GM23248 (cell line): ENCODE measurements at regions not wholly inside any gene's neighbourhood (a gene's known extent, or its start where the extent isn't known, plus 50 kb on each side); places are given as distances from the start of the nearest gene placed in this dataset.

Experiments used
- DNase-seq: peaks from one replicate; pipeline ENCODE4 v3.0.0-alpha.2; 2015
- H2AFZ ChIP-seq: fragments of 200-600 bp; sonication (generic); 2 replicates; pipeline ENCODE4 v1.6.1; 2016; ENCODE audit warnings: antibody characterized with exemption
- H3F3A ChIP-seq: fragments of 200-600 bp; sonication (generic); 2 replicates; pipeline ENCODE4 v1.6.1; 2016; ENCODE audit warnings: mild to moderate bottlenecking, antibody characterized with exemption, mixed run types; ENCODE audit not compliant: insufficient read depth
- H3K27ac ChIP-seq: fragments of 200-600 bp; sonication (generic); 2 replicates; pipeline ENCODE4 v1.5.1; 2016; ENCODE audit warnings: mild to moderate bottlenecking
- H3K27me3 ChIP-seq: fragments of 200-600 bp; sonication (generic); replicated peaks from 2 replicates; pipeline ENCODE4 v1.6.1; 2016; ENCODE audit warnings: mild to moderate bottlenecking; ENCODE audit not compliant: insufficient read depth
- H3K36me3 ChIP-seq: fragments of 200-600 bp; sonication (generic); 2 replicates; pipeline ENCODE4 v1.6.1; 2016; ENCODE audit warnings: low read depth, mild to moderate bottlenecking
- H3K4me1 ChIP-seq: fragments of 200-600 bp; sonication (generic); 2 replicates; pipeline ENCODE4 v1.6.1; 2016; ENCODE audit warnings: mild to moderate bottlenecking; ENCODE audit not compliant: insufficient read depth
- H3K4me2 ChIP-seq: fragments of 200-600 bp; sonication (generic); one replicate; pipeline ENCODE4 v1.6.1; 2016; ENCODE audit warnings: mild to moderate bottlenecking; ENCODE audit not compliant: unreplicated experiment
- H3K4me3 ChIP-seq: fragments of 200-600 bp; sonication (generic); 2 replicates; pipeline ENCODE4 v1.5.1; 2016; ENCODE audit warnings: mild to moderate bottlenecking
- H3K79me2 ChIP-seq: fragments of 200-600 bp; sonication (generic); 2 replicates; pipeline ENCODE4 v1.6.1; 2016; ENCODE audit warnings: mild to moderate bottlenecking; ENCODE audit not compliant: insufficient read depth
- H3K9ac ChIP-seq: fragments of 200-600 bp; sonication (generic); 2 replicates; pipeline ENCODE4 v1.6.1; 2016; ENCODE audit warnings: mild to moderate bottlenecking
- H3K9me2 ChIP-seq: fragments of 200-600 bp; sonication (generic); 2 replicates; pipeline ENCODE4 v1.6.1; 2016; ENCODE audit warnings: mixed run types, mild to moderate bottlenecking, moderate library complexity; ENCODE audit not compliant: insufficient read depth
- H3K9me3 ChIP-seq: fragments of 200-600 bp; sonication (generic); one replicate; pipeline ENCODE4 v1.6.1; 2017; ENCODE audit warnings: low read depth
- H4K20me1 ChIP-seq: fragments of 200-600 bp; sonication (generic); 2 replicates; pipeline ENCODE4 v1.6.0; 2016; ENCODE audit not compliant: insufficient read depth
- EZH2 ChIP-seq: fragments of 200-600 bp; sonication (generic); IDR thresholded peaks from 2 replicates; pipeline ENCODE4 v1.6.1; 2018; ENCODE audit warnings: antibody characterized with exemption, mild to moderate bottlenecking; ENCODE audit not compliant: insufficient read depth, poor library complexity, severe bottlenecking
- EZH2phosphoT487 ChIP-seq: fragments of 200-600 bp; sonication (generic); IDR thresholded peaks from 2 replicates; pipeline ENCODE4 v1.6.1; 2018; ENCODE audit warnings: antibody characterized with exemption, moderate library complexity, mild to moderate bottlenecking, low read depth; ENCODE audit not compliant: insufficient read depth
- WGBS, 2 experiments: methylation state at CpG; one replicate each; pipeline ENCODE4 v1.1.6; 2015 to 2017; ENCODE audit warnings: low lambda C conversion rate in 2 of 2, low coverage in 1 of 2; ENCODE audit errors: missing lambda C conversion rate in 2 of 2; 5-methylcytosine and 5-hydroxymethylcytosine counted together
- in situ Hi-C: fragments of 300-500 bp; cut with MboI; formaldehyde crosslinking; loops from 2 replicates; pipeline ENCODE4 v1.15.0; 2020

DNA sequence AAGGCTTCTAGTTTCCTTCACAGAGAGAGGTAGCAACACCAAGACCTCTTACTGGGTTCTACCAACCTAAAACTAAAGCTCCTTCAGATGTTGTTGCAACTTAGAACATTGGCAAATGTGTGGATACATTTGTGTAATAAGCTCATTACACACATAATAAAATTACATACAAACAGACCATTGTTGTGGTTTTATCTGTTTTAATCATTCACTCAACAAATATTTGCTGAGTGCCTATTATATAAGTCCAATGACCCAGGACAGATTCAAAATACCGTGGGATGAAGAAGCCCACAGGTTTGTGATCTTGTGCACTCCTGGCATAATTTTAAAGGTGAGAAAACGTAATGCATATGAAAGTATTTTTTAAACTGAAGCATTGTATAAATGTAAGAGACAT is 160.4 kb upstream of the NPVF start:
- peaks cover 6% of the 10 kb centered on the region; the same call in 1 of the 2 replicates for H3K27me3 ChIP-seq
- no peak overlapping the region for H3K9ac ChIP-seq
- H3F3A ChIP-seq = no peaks in the 10 kb centered on the region
- H3K9me3 ChIP-seq = no peaks in the 10 kb centered on the region
- H3K79me2 ChIP-seq = no peaks in the 10 kb centered on the region
- no peaks in the 10 kb centered on the region for H3K4me1 ChIP-seq
- WGBS, 2 experiments = 27% methylated on average over 2 of the region's 2 CpGs
- H4K20me1 ChIP-seq = no peaks in the 10 kb centered on the region
- no peak overlapping the region for H2AFZ ChIP-seq
- H3K4me3 ChIP-seq = no peak overlapping the region
- in situ Hi-C loops = loop anchor here (5.0 to 10.0 kb wide), 2 partner anchors 134 to 464 kb away; no protein-coding TSS in a partner anchor
- no peak overlapping the region for H3K27ac ChIP-seq
- TF ChIP-seq EZH2 (no peak), EZH2phosphoT487 (no peak)
- no peaks in the 10 kb centered on the region for H3K9me2 ChIP-seq
- H3K36me3 ChIP-seq = no peaks in the 10 kb centered on the region
- no peak for DNase-seq
- H3K4me2 ChIP-seq = no peak overlapping the region

DNA sequence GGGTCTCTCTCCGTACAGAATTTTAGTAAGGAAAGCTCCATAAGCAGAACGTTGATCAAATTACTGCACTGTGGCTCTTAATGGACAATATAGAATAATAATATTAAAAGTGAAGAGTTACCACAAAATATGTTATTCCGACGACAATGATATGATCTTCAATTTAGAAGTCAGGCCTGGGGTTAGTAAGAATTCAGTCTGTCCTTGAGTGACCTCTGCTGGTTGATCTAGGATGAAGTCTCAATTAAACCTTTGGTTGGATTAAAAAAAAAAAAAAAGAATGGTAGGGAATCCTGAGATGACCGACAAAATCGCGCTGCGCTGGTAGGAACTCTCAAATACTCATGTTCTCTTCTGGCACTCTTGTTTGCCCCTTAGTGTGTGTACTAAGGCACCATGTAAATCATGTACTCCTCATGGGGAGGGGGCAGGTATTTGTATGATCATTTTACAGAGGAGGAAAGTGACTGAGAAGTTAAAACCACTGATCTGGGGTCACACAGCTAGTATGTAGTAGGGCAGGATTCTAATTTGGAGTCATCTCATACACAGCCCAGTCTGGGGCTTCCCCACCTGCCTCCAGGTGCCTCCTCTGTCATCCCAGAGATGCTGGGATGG is 161.3 kb upstream of the NPVF start:
- H3K79me2 ChIP-seq = no peaks in the 10 kb centered on the region
- H3K27me3 ChIP-seq = peaks cover 5% of the 10 kb centered on the region; the same call in 1 of the 2 replicates
- H2AFZ ChIP-seq = no peak overlapping the region
- 3 to 7% methylated on average over 8 of the region's 8 CpGs for WGBS, 2 experiments
- H3K36me3 ChIP-seq = no peaks in the 10 kb centered on the region
- no peaks in the 10 kb centered on the region for H3K4me1 ChIP-seq
- H3K9me3 ChIP-seq = no peaks in the 10 kb centered on the region
- H3K4me2 ChIP-seq = no peak overlapping the region
- H3K27ac ChIP-seq = no peak overlapping the region
- no peak overlapping the region for H3K9ac ChIP-seq
- no peaks in the 10 kb centered on the region for H3K9me2 ChIP-seq
- in situ Hi-C loops = loop anchor here (5.0 to 10.0 kb wide), 2 partner anchors 135 to 463 kb away; no protein-coding TSS in a partner anchor
- no peaks in the 10 kb centered on the region for H3F3A ChIP-seq
- no peak overlapping the region for H3K4me3 ChIP-seq
- H4K20me1 ChIP-seq = no peaks in the 10 kb centered on the region
- DNase-seq = peak; percentile 68
- TF ChIP-seq EZH2phosphoT487 (no peak), EZH2 (no peak)

DNA sequence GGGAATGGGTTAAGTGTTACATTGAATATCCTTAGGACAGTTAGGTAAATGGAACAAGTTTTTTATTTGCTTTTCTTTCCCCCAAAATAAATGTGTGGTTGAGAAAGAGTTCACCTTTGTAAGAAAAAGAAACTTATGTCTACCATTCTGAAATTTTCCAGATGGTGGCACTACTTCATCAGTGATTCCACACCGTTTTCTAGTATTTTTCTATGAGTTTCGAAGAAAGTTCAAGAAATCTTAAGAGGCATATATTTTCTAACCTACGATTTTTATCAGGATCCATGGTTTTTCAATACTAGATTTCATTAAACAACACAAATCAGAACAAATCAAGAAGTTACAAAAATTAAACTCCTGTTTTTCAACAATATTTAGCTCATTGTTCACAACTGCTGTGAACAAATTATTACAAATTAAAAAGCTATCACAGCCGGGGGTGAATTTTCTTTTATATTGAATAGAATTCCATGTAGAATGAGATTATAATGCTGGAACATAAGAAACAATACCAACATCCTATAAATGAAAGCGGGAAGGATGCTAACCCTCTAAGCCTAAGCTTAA is 163.1 kb upstream of the NPVF start:
- no peaks in the 10 kb centered on the region for H3K79me2 ChIP-seq
- H3K9me3 ChIP-seq = no peaks in the 10 kb centered on the region
- in situ Hi-C loops = no loop called here
- DNase-seq = peak; percentile 57
- no peaks in the 10 kb centered on the region for H3K36me3 ChIP-seq
- no peaks in the 10 kb centered on the region for H4K20me1 ChIP-seq
- 6 to 7% methylated on average over 5 of the region's 5 CpGs for WGBS, 2 experiments
- no peak overlapping the region for H3K4me2 ChIP-seq
- H2AFZ ChIP-seq = no peak overlapping the region
- H3F3A ChIP-seq = no peaks in the 10 kb centered on the region
- no peak overlapping the region for H3K9ac ChIP-seq
- H3K27me3 ChIP-seq = 0 out of 2 replicates have a peak, but pooled peaks cover 5% of the 10 kb centered on the region
- no peaks in the 10 kb centered on the region for H3K9me2 ChIP-seq
- no peak overlapping the region for H3K27ac ChIP-seq
- no peak overlapping the region for H3K4me3 ChIP-seq
- TF ChIP-seq EZH2phosphoT487 (no peak), EZH2 (no peak)
- H3K4me1 ChIP-seq = no peaks in the 10 kb centered on the region

DNA sequence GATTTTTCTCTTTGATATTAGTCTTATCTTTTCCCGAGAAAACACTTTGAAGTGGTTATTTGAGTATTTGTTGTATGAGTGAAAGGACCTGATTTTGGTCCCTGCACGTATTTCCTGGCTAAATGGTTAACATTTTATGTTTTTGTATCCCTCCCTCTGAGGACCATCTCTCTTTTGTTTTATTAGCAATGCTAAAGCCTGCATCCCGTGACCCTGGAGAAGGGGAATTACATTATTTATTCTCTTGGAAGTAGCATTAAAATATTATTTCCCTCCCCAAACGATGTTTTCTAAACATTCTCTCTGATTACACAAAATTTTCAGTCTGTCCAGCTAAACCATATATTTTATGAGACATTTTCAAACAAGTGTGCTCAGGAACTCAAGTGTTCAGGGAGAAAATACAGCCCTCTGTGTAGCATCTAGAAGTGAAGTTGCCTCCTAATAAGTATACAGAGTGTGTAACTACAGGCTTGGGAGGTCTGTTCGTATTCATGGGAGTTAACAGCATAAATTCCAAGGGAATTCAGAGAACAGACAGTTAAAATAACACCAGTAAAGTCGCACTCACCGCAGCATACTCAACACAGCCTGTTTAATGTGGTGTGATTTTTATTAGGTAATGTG is 163.8 kb upstream of the NPVF start:
- 54 to 57% methylated on average over 7 of the region's 7 CpGs for WGBS, 2 experiments
- Histone ChIP-seq H3K4me3 (no peak overlapping the region), H3K27ac (no peak overlapping the region), H3K4me2 (no peak overlapping the region), H3K9me3 (no peaks in the 10 kb centered on the region), H2AFZ (no peak overlapping the region), H3K9me2 (no peaks in the 10 kb centered on the region), H3F3A (no peaks in the 10 kb centered on the region), H3K9ac (no peak overlapping the region), H3K36me3 (no peaks in the 10 kb centered on the region), H3K4me1 (no peaks in the 10 kb centered on the region), H3K79me2 (no peaks in the 10 kb centered on the region), H3K27me3 (0 out of 2 replicates have a peak, but pooled peaks cover 5% of the 10 kb centered on the region), H4K20me1 (no peaks in the 10 kb centered on the region)
- no peak for DNase-seq
- in situ Hi-C loops = no loop called here
- no peak for TF ChIP-seq EZH2phosphoT487
- no peak for TF ChIP-seq EZH2
